HCT116 (cell line): ENCODE measurements at regions not wholly inside any gene's neighbourhood (a gene's known extent, or its start where the extent isn't known, plus 50 kb on each side); places are given as distances from the start of the nearest gene placed in this dataset.

Experiments
- ATAC-seq: fragments of 200-7000 bp; cut with Tn5 transposase; 2 replicates; pipeline ENCODE4 v1.9.1; 2020; ENCODE audit warnings: mild to moderate bottlenecking, moderate library complexity
- BruUV-seq: library from RNA; stranded (reverse); fragments of 400-500 nt; replicated peaks from 2 replicates; lab custom pipeline; 2021; lab: Mats Ljungman, UMichigan
- CTCF ChIA-PET: fragments of 300-600 bp; sonication (Branson Sonifier 250); formaldehyde crosslinking; loops from one replicate; lab custom pipeline; 2021; ENCODE audit warnings: antibody characterized with exemption; lab: Charles Lee
- POLR2A ChIA-PET: fragments of 300-600, 350-600 bp; sonication (Branson Sonifier 250); formaldehyde crosslinking; loops from one replicate; lab custom pipeline; 2021; ENCODE audit warnings: antibody characterized with exemption; lab: Charles Lee
- RAD21 ChIA-PET, 2 experiments: fragments of 300-600 bp; sonication (Branson Sonifier 250); formaldehyde crosslinking; loops; one replicate each; lab custom pipeline; 2023; ENCODE audit warnings: low total read pairs in 2 of 2; ENCODE audit not compliant: uncharacterized antibody in 2 of 2, unreplicated experiment in 2 of 2, low non-redundant PET in 1 of 2; lab: Charles Lee
- DNase-seq: peaks from one replicate; pipeline ENCODE4 v3.0.0-alpha.2; 2010; ENCODE audit warnings: low read depth, low spot score
- H2AFZ ChIP-seq: fragments of 200-600 bp; shearing (Covaris generic), sonication (generic); 2 replicates; pipeline ENCODE4 v1.6.1; 2017; ENCODE audit warnings: low read depth, mixed run types, mixed read lengths, antibody characterized with exemption, low read length; ENCODE audit not compliant: poor library complexity, severe bottlenecking
- H3K27ac ChIP-seq: 2 replicates; pipeline ENCODE4 v1.5.1; 2012; ENCODE audit warnings: low read depth, low read length
- H3K27me3 ChIP-seq: fragments of 200-600 bp; sonication (generic); 2 replicates; pipeline ENCODE4 v1.6.1; 2016; ENCODE audit warnings: mixed run types, low read length, mixed read lengths; ENCODE audit not compliant: insufficient read depth
- H3K36me3 ChIP-seq, 2 experiments: fragments of 200-500 bp in 1 of 2; fragments of 200-600 bp in 1 of 2; sonication (Bioruptor generic) in 1 of 2; sonication (generic) in 1 of 2; 2 replicates each; pipeline versions ENCODE4 v1.5.1 to v1.6.1; 2014 to 2016; ENCODE audit warnings: low read length in 2 of 2, inconsistent platforms in 1 of 2, mixed read lengths in 1 of 2, mixed run types in 1 of 2; ENCODE audit not compliant: insufficient read depth in 2 of 2, control insufficient read depth in 1 of 2
- H3K4me1 ChIP-seq, 2 experiments: fragments of 200-600 bp in 1 of 2; sonication (generic) in 1 of 2; 2 replicates each; pipeline versions ENCODE4 v1.5.1 to v1.6.1; 2012 to 2017; ENCODE audit warnings: low read length in 2 of 2, inconsistent platforms in 1 of 2, mild to moderate bottlenecking in 1 of 2, mixed read lengths in 1 of 2, mixed run types in 1 of 2, moderate library complexity in 1 of 2; ENCODE audit not compliant: insufficient read depth in 2 of 2, control insufficient read depth in 1 of 2
- H3K4me2 ChIP-seq: fragments of 200-600 bp; sonication (generic); 2 replicates; pipeline ENCODE4 v1.6.1; 2017; ENCODE audit warnings: mixed run types, low read length, mixed read lengths
- H3K4me3 ChIP-seq, 2 experiments: fragments of 200-600 bp in 1 of 2; sonication (generic) in 1 of 2; replicated peaks in 1 of 2; 2 replicates each; pipeline ENCODE4 v1.5.1; 2011 to 2016; ENCODE audit warnings: low read length in 2 of 2, control low read depth in 1 of 2, low read depth in 1 of 2, mild to moderate bottlenecking in 1 of 2, mixed read lengths in 1 of 2, mixed run types in 1 of 2
- H3K79me2 ChIP-seq: fragments of 200-600 bp; sonication (generic); 2 replicates; pipeline ENCODE4 v1.6.1; 2017; ENCODE audit warnings: mild to moderate bottlenecking, mixed run types, low read length, moderate library complexity, mixed read lengths; ENCODE audit not compliant: insufficient read depth
- H3K9ac ChIP-seq: fragments of 200-600 bp; sonication (generic); 2 replicates; pipeline ENCODE4 v1.6.1; 2016; ENCODE audit warnings: low read length, mixed read lengths
- H3K9me2 ChIP-seq: fragments of 200-600 bp; sonication (generic), shearing (Covaris generic); 2 replicates; pipeline ENCODE4 v1.6.1; 2017; ENCODE audit warnings: mixed run types, mild to moderate bottlenecking, moderate library complexity; ENCODE audit not compliant: insufficient read depth
- H3K9me3 ChIP-seq, 2 experiments: fragments of 200-500 bp in 1 of 2; fragments of 200-600 bp in 1 of 2; sonication (Bioruptor generic) in 1 of 2; sonication (generic) in 1 of 2; 2 replicates each; pipeline ENCODE4 v1.6.1; 2014 to 2017; ENCODE audit warnings: low read length in 2 of 2, mixed read lengths in 2 of 2, inconsistent platforms in 1 of 2, low read depth in 1 of 2, mild to moderate bottlenecking in 1 of 2, mixed run types in 1 of 2, moderate library complexity in 1 of 2; ENCODE audit not compliant: control insufficient read depth in 1 of 2, insufficient read depth in 1 of 2
- H4K20me1 ChIP-seq: fragments of 200-600 bp; sonication (generic), shearing (Covaris generic); 2 replicates; pipeline ENCODE4 v1.6.1; 2017; ENCODE audit warnings: mixed run types, mild to moderate bottlenecking, moderate library complexity; ENCODE audit not compliant: insufficient read depth
- CTCF ChIP-seq, 3 experiments: fragments of 200-600 bp in 1 of 3; sonication (generic) in 1 of 3; IDR thresholded peaks in 2 of 3; conservative IDR thresholded peaks in 1 of 3; 2 replicates each; pipeline ENCODE4 v1.5.1; 2012 to 2017; ENCODE audit warnings: low read depth in 2 of 3, low read length in 2 of 3, antibody characterized with exemption in 1 of 3, borderline replicate concordance in 1 of 3, control low read depth in 1 of 3, mild to moderate bottlenecking in 1 of 3, mixed read lengths in 1 of 3, mixed run types in 1 of 3, moderate library complexity in 1 of 3; ENCODE audit not compliant: insufficient read depth in 1 of 3
- POLR2AphosphoS5 ChIP-seq: IDR thresholded peaks from 2 replicates; pipeline ENCODE4 v1.6.1; 2011; ENCODE audit warnings: mild to moderate bottlenecking, low read depth, low read length, moderate library complexity
- RAD21 ChIP-seq: IDR thresholded peaks from 2 replicates; pipeline ENCODE4 v1.6.1; 2012; ENCODE audit warnings: low read depth, mild to moderate bottlenecking
- SIN3A ChIP-seq: IDR thresholded peaks from 2 replicates; pipeline ENCODE4 v1.6.1; 2012; ENCODE audit warnings: low read depth
- TCF7L2 ChIP-seq: IDR thresholded peaks from 2 replicates; pipeline ENCODE4 v1.7.0; 2011; ENCODE audit warnings: borderline replicate concordance, inconsistent platforms; ENCODE audit not compliant: insufficient read depth, insufficient read length; ENCODE audit errors: extremely low read depth
- ZNF274 ChIP-seq: fragments of 200-500 bp; sonication (Bioruptor generic); IDR thresholded peaks from 2 replicates; pipeline ENCODE4 v1.6.1; 2014; ENCODE audit warnings: mild to moderate bottlenecking, low read depth, low read length, inconsistent platforms
- intact Hi-C: fragments of 100-400 bp; cut with micrococcal nuclease; formaldehyde crosslinking; loops from 2 replicates; pipeline ENCODE4 v1.10.0; 2022

GRCh38 chr12:132389026-132389425 lies 59.6 kb upstream of the GALNT9 start:
- H3K27me3 ChIP-seq: peaks cover 12% of the 10 kb centered on the region
- CTCF ChIA-PET: no interaction called here

GRCh38 chr12:132388379-132389015 lies 59.1 kb upstream of the GALNT9 start:
- no peak overlapping the region for H3K9ac ChIP-seq
- intact Hi-C loops: no loop called here
- no peaks in the 10 kb centered on the region for H3K36me3 ChIP-seq
- no peak overlapping the region for H3K27ac ChIP-seq
- H3K4me3 ChIP-seq: no peak overlapping the region
- no TSS peak for BruUV-seq
- H3K9me3 ChIP-seq: no peaks in the 10 kb centered on the region
- H3K4me2 ChIP-seq: no peak overlapping the region
- TF ChIP-seq CTCF (IDR thresholded peaks at IDR 0.05 in 2 of 3, conservative IDR thresholded peaks at IDR 0.05 in 1 of 3; ENCODE audit: borderline replicate concordance in 1 of 3, insufficient read depth in 1 of 3, low read depth in 2 of 3, low read length in 2 of 3) (no peak), POLR2AphosphoS5 (no peak), ZNF274 (no peak), TCF7L2 (no peak), SIN3A (no peak)
- no peak overlapping the region for H2AFZ ChIP-seq
- ChIA-PET POLR2A (no interaction called here), CTCF (no interaction called here), RAD21 (no interaction called here)
- ATAC-seq (no peak), DNase-seq (no peak)
- H3K9me2 ChIP-seq: no peaks in the 10 kb centered on the region
- peaks cover 5 to 9% of the 10 kb centered on the region in 2 experiments; a peak in 3 of 4 replicates for H3K4me1 ChIP-seq
- H4K20me1 ChIP-seq: no peaks in the 10 kb centered on the region
- no peaks in the 10 kb centered on the region for H3K79me2 ChIP-seq
- peaks cover 12% of the 10 kb centered on the region for H3K27me3 ChIP-seq

More at GRCh38 chr12:132389026-132389425, 59.6 kb upstream of the GALNT9 start:
- intact Hi-C loops: no loop called here
- no peak overlapping the region for H3K27ac ChIP-seq
- peaks cover 10 to 14% of the 10 kb centered on the region in 2 experiments for H3K4me1 ChIP-seq
- ATAC-seq (no peak), DNase-seq (no peak)
- no peaks in the 10 kb centered on the region for H3K36me3 ChIP-seq
- BruUV-seq: no TSS peak
- no peaks in the 10 kb centered on the region for H3K9me2 ChIP-seq
- no peaks in the 10 kb centered on the region for H4K20me1 ChIP-seq
- no peak overlapping the region for H3K9ac ChIP-seq
- RAD21 ChIA-PET: no interaction called here
- no peak overlapping the region for H3K4me2 ChIP-seq
- H3K79me2 ChIP-seq: no peaks in the 10 kb centered on the region
- no peak overlapping the region for H2AFZ ChIP-seq
- TF ChIP-seq RAD21 (no peak), CTCF (IDR thresholded peaks at IDR 0.05 in 2 of 3, conservative IDR thresholded peaks at IDR 0.05 in 1 of 3; ENCODE audit: borderline replicate concordance in 1 of 3, insufficient read depth in 1 of 3, low read depth in 2 of 3, low read length in 2 of 3) (no peak)
- POLR2A ChIA-PET: no interaction called here
- H3K9me3 ChIP-seq: no peaks in the 10 kb centered on the region
- no peak overlapping the region for H3K4me3 ChIP-seq
